HL-60 (cell line): ENCODE measurements at regions not wholly inside any gene's neighbourhood (a gene's known extent, or its start where the extent isn't known, plus 50 kb on each side); places are given as distances from the start of the nearest gene placed in this dataset.
A peak's percentile ranks its signal among the peaks of the same experiment; 100 is the strongest.

ENCODE experiments used
- DNase-seq, 2 experiments: peaks; one replicate each; pipeline ENCODE4 v3.0.0-alpha.2; 2010 to 2020; ENCODE audit warnings: low read depth in 1 of 2, low spot score in 1 of 2
- H3K27ac ChIP-seq: fragments of 250-450 bp; sonication (Bioruptor Pico); replicated peaks from 2 replicates; pipeline ENCODE4 v1.5.1; 2020; ENCODE audit warnings: mild to moderate bottlenecking, moderate library complexity
- H3K27me3 ChIP-seq: fragments of 250-450 bp; sonication (Bioruptor Pico); 2 replicates; pipeline ENCODE4 v1.5.1; 2021; ENCODE audit warnings: mild to moderate bottlenecking, moderate library complexity; ENCODE audit not compliant: insufficient read depth, poor library complexity, severe bottlenecking
- H3K4me3 ChIP-seq: replicated peaks from 2 replicates; pipeline ENCODE4 v1.5.1; 2011; ENCODE audit warnings: mild to moderate bottlenecking, control low read depth, low read length; ENCODE audit not compliant: insufficient read depth
- CTCF ChIP-seq: IDR thresholded peaks from one replicate; pipeline ENCODE4 v1.5.1; 2011; ENCODE audit warnings: low read length, control low read depth, inconsistent platforms; ENCODE audit not compliant: insufficient read depth
- GABPA ChIP-seq: IDR thresholded peaks from 2 replicates; pipeline ENCODE4 v1.6.1; 2012; ENCODE audit warnings: low read depth
- POLR2AphosphoS5 ChIP-seq: IDR thresholded peaks from 2 replicates; pipeline ENCODE4 v1.6.1; 2012; ENCODE audit warnings: low read depth
- REST ChIP-seq: IDR thresholded peaks from 2 replicates; pipeline ENCODE4 v1.6.1; 2012; ENCODE audit warnings: low read depth; ENCODE audit not compliant: insufficient replicate concordance
- SPI1 ChIP-seq: IDR thresholded peaks from 2 replicates; pipeline ENCODE4 v1.6.1; 2012; ENCODE audit warnings: low read depth, mild to moderate bottlenecking, borderline replicate concordance

- TF ChIP-seq REST = no peak
- TF ChIP-seq GABPA = no peak
- TF ChIP-seq SPI1 = no peak
- TF ChIP-seq CTCF = no peak
- no peak for TF ChIP-seq POLR2AphosphoS5
- no peak for DNase-seq
- Histone ChIP-seq H3K4me3 (no peak overlapping the region), H3K27ac (no peak overlapping the region), H3K27me3 (no peaks in the 10 kb centered on the region)
Observed at GRCh38 chr4:130814896-130815295, 1718.9 kb downstream of the C4orf33 start.

- Histone ChIP-seq H3K4me3 (no peak overlapping the region), H3K27ac (no peak overlapping the region), H3K27me3 (no peaks in the 10 kb centered on the region)
- no peak for DNase-seq
- TF ChIP-seq SPI1 (peak; percentile 79), REST (no peak), POLR2AphosphoS5 (no peak)
Observed at GRCh38 chr4:130820448-130820847, 1724.5 kb downstream of the C4orf33 start.

- no peak overlapping the region for H3K27ac ChIP-seq
- DNase-seq = no peak
- H3K4me3 ChIP-seq = no peak overlapping the region
- no peaks in the 10 kb centered on the region for H3K27me3 ChIP-seq
- TF ChIP-seq SPI1 (no peak), GABPA (no peak), POLR2AphosphoS5 (no peak), CTCF (no peak)
Observed at GRCh38 chr4:130825284-130825683, 1729.3 kb downstream of the C4orf33 start.

GRCh38 chr4:130850019-130850524 is 1754.1 kb downstream of the C4orf33 start:
- H3K27ac ChIP-seq = no peak overlapping the region
- TF ChIP-seq POLR2AphosphoS5 = no peak
- no peak for TF ChIP-seq CTCF
- TF ChIP-seq REST = no peak
- no peak for TF ChIP-seq SPI1
- TF ChIP-seq GABPA = no peak
- H3K4me3 ChIP-seq = no peak overlapping the region

More at GRCh38 chr4:130850019-130850524, 1754.1 kb downstream of the C4orf33 start:
- DNase-seq = no peak
- H3K27me3 ChIP-seq = no peaks in the 10 kb centered on the region
